Activated T-helper 1 cell treated with anti-CD3 and anti-CD28 coated beads, Interleukin-12 subunit alpha, Interleukin-12 subunit beta, Interleukin-2, Interleukin-4 antibody, amounts not matched to agents 30 ng/mL and 10 ng/mL and 1 ng/mL, durations not matched to agents 14 hours and 24 hours and 36 hours (primary cell): ENCODE measurements at regions not wholly inside any gene's neighbourhood (a gene's known extent, or its start where the extent isn't known, plus 50 kb on each side); places are given as distances from the start of the nearest gene placed in this dataset.

ENCODE experiments used
- DNase-seq: peaks from one replicate; pipeline ENCODE4 v3.0.0; 2021; ENCODE audit warnings: low spot score
- H3K27ac Mint-ChIP-seq: one replicate; pipeline ENCODE4 v1.8.0; 2021; ENCODE audit warnings: mild to moderate bottlenecking, mixed read lengths
- H3K27me3 Mint-ChIP-seq: one replicate; pipeline ENCODE4 v1.8.0; 2022; ENCODE audit warnings: mild to moderate bottlenecking, moderate library complexity, mixed read lengths; ENCODE audit not compliant: insufficient read depth
- H3K36me3 Mint-ChIP-seq: one replicate; pipeline ENCODE4 v1.8.0; 2021; ENCODE audit warnings: low read depth, mixed read lengths
- H3K4me1 Mint-ChIP-seq: one replicate; pipeline ENCODE4 v1.8.0; 2021; ENCODE audit warnings: low read depth, mixed read lengths
- H3K4me3 Mint-ChIP-seq: one replicate; pipeline ENCODE4 v1.8.0; 2021; ENCODE audit warnings: mild to moderate bottlenecking, moderate library complexity, mixed read lengths
- H3K9me3 Mint-ChIP-seq: one replicate; pipeline ENCODE4 v1.8.0; 2021; ENCODE audit warnings: mixed read lengths
- intact Hi-C: fragments of 100-400 bp; cut with micrococcal nuclease; formaldehyde crosslinking; loops from one replicate; pipeline ENCODE4 v1.15.1; 2024

GRCh38 chr4:45100956-45101818 is 374.8 kb upstream of the GNPDA2 start:
- no peaks in the 10 kb centered on the region for H3K27me3 Mint-ChIP-seq
- no peak overlapping the region for H3K27ac Mint-ChIP-seq
- H3K4me3 Mint-ChIP-seq, result no peak overlapping the region
- H3K4me1 Mint-ChIP-seq, result no peaks in the 10 kb centered on the region
- peaks cover 8% of the 10 kb centered on the region for H3K9me3 Mint-ChIP-seq
- H3K36me3 Mint-ChIP-seq, result no peaks in the 10 kb centered on the region
- intact Hi-C loops, result no loop called here
- no peak for DNase-seq

GRCh38 chr4:45099471-45099870 is 373.1 kb upstream of the GNPDA2 start:
- no peaks in the 10 kb centered on the region for H3K36me3 Mint-ChIP-seq
- peaks cover 8% of the 10 kb centered on the region for H3K9me3 Mint-ChIP-seq
- intact Hi-C loops, result no loop called here
- H3K27me3 Mint-ChIP-seq, result no peaks in the 10 kb centered on the region
- H3K4me1 Mint-ChIP-seq, result no peaks in the 10 kb centered on the region
- DNase-seq, result no peak
- no peak overlapping the region for H3K4me3 Mint-ChIP-seq
- H3K27ac Mint-ChIP-seq, result no peak overlapping the region

- Mint-ChIP-seq H3K4me1 (no peaks in the 10 kb centered on the region), H3K4me3 (no peak overlapping the region), H3K36me3 (no peaks in the 10 kb centered on the region), H3K27me3 (no peaks in the 10 kb centered on the region), H3K9me3 (peaks cover 22% of the 10 kb centered on the region), H3K27ac (no peak overlapping the region)
- DNase-seq, result no peak
- intact Hi-C loops, result no loop called here
Measured at GRCh38 chr4:45094684-45095083, 368.3 kb upstream of the GNPDA2 start.

- intact Hi-C loops, result no loop called here
- Mint-ChIP-seq H3K4me3 (no peak overlapping the region), H3K27ac (no peak overlapping the region), H3K36me3 (no peaks in the 10 kb centered on the region), H3K27me3 (no peaks in the 10 kb centered on the region), H3K9me3 (peaks cover 16% of the 10 kb centered on the region), H3K4me1 (no peaks in the 10 kb centered on the region)
- DNase-seq, result no peak
Measured at GRCh38 chr4:45082101-45082500, 355.7 kb upstream of the GNPDA2 start.

GRCh38 chr4:45079616-45080015 is 353.3 kb upstream of the GNPDA2 start:
- H3K36me3 Mint-ChIP-seq, result no peaks in the 10 kb centered on the region
- H3K4me3 Mint-ChIP-seq, result no peak overlapping the region
- H3K9me3 Mint-ChIP-seq, result peaks cover 16% of the 10 kb centered on the region
- no peak overlapping the region for H3K27ac Mint-ChIP-seq
- intact Hi-C loops, result no loop called here
- no peaks in the 10 kb centered on the region for H3K27me3 Mint-ChIP-seq
- DNase-seq, result no peak
- no peaks in the 10 kb centered on the region for H3K4me1 Mint-ChIP-seq

- Mint-ChIP-seq H3K9me3 (peaks cover 12% of the 10 kb centered on the region), H3K4me1 (no peaks in the 10 kb centered on the region), H3K4me3 (no peak overlapping the region), H3K27ac (no peak overlapping the region), H3K36me3 (no peaks in the 10 kb centered on the region), H3K27me3 (no peaks in the 10 kb centered on the region)
- DNase-seq, result no peak
- intact Hi-C loops, result no loop called here
Measured at GRCh38 chr4:45078201-45078600, 351.8 kb upstream of the GNPDA2 start.

- Mint-ChIP-seq H3K4me1 (no peaks in the 10 kb centered on the region), H3K9me3 (peaks cover 4% of the 10 kb centered on the region), H3K36me3 (no peaks in the 10 kb centered on the region), H3K4me3 (no peak overlapping the region), H3K27ac (no peak overlapping the region), H3K27me3 (no peaks in the 10 kb centered on the region)
- intact Hi-C loops, result no loop called here
- no peak for DNase-seq
Measured at GRCh38 chr4:45072981-45073380, 346.6 kb upstream of the GNPDA2 start.

- intact Hi-C loops, result loop anchor here (10.0 kb wide), 1 partner anchor 1270 kb away; no protein-coding TSS in a partner anchor
- no peak for DNase-seq
- Mint-ChIP-seq H3K4me3 (no peak overlapping the region), H3K9me3 (peaks cover 12% of the 10 kb centered on the region), H3K27me3 (no peaks in the 10 kb centered on the region), H3K4me1 (no peaks in the 10 kb centered on the region), H3K36me3 (no peaks in the 10 kb centered on the region), H3K27ac (no peak overlapping the region)
Measured at GRCh38 chr4:45064741-45065140, 338.4 kb upstream of the GNPDA2 start.

GRCh38 chr4:45063696-45064095 is 337.3 kb upstream of the GNPDA2 start:
- Mint-ChIP-seq H3K27ac (no peak overlapping the region), H3K9me3 (peaks cover 12% of the 10 kb centered on the region), H3K4me3 (no peak overlapping the region), H3K36me3 (no peaks in the 10 kb centered on the region), H3K27me3 (no peaks in the 10 kb centered on the region), H3K4me1 (no peaks in the 10 kb centered on the region)
- intact Hi-C loops, result loop anchor here (10.0 kb wide), 1 partner anchor 1269 kb away; no protein-coding TSS in a partner anchor
- no peak for DNase-seq

- intact Hi-C loops, result loop anchor here (10.0 kb wide), 1 partner anchor 1268 kb away; no protein-coding TSS in a partner anchor
- no peaks in the 10 kb centered on the region for H3K4me1 Mint-ChIP-seq
- no peaks in the 10 kb centered on the region for H3K27me3 Mint-ChIP-seq
- DNase-seq, result no peak
- no peak overlapping the region for H3K27ac Mint-ChIP-seq
- no peaks in the 10 kb centered on the region for H3K36me3 Mint-ChIP-seq
- peaks cover 12% of the 10 kb centered on the region for H3K9me3 Mint-ChIP-seq
- H3K4me3 Mint-ChIP-seq, result no peak overlapping the region
Measured at GRCh38 chr4:45062935-45063545, 336.7 kb upstream of the GNPDA2 start.

GRCh38 chr4:45043911-45044310 is 317.6 kb upstream of the GNPDA2 start:
- H3K9me3 Mint-ChIP-seq, result peaks cover 26% of the 10 kb centered on the region

GRCh38 chr4:45036677-45037076 is 310.3 kb upstream of the GNPDA2 start:
- H3K4me3 Mint-ChIP-seq, result no peak overlapping the region
- no peaks in the 10 kb centered on the region for H3K4me1 Mint-ChIP-seq
- no peaks in the 10 kb centered on the region for H3K9me3 Mint-ChIP-seq
- no peak for DNase-seq
- no peak overlapping the region for H3K27ac Mint-ChIP-seq
- H3K36me3 Mint-ChIP-seq, result no peaks in the 10 kb centered on the region
- H3K27me3 Mint-ChIP-seq, result no peaks in the 10 kb centered on the region
- intact Hi-C loops, result no loop called here

More at GRCh38 chr4:45043911-45044310, 317.6 kb upstream of the GNPDA2 start:
- intact Hi-C loops, result no loop called here
- Mint-ChIP-seq H3K27ac (no peak overlapping the region), H3K4me3 (no peak overlapping the region), H3K36me3 (no peaks in the 10 kb centered on the region), H3K27me3 (no peaks in the 10 kb centered on the region), H3K4me1 (no peaks in the 10 kb centered on the region)
- DNase-seq, result no peak

- no peak overlapping the region for H3K27ac Mint-ChIP-seq
- H3K27me3 Mint-ChIP-seq, result no peaks in the 10 kb centered on the region
- no peaks in the 10 kb centered on the region for H3K9me3 Mint-ChIP-seq
- no peak overlapping the region for H3K4me3 Mint-ChIP-seq
- H3K36me3 Mint-ChIP-seq, result no peaks in the 10 kb centered on the region
- no peaks in the 10 kb centered on the region for H3K4me1 Mint-ChIP-seq
- no peak for DNase-seq
- intact Hi-C loops, result no loop called here
Measured at GRCh38 chr4:45033676-45034419, 307.5 kb upstream of the GNPDA2 start.
